Myocyte (in vitro differentiated cells): ENCODE measurements at regions not wholly inside any gene's neighbourhood (a gene's known extent, or its start where the extent isn't known, plus 50 kb on each side); places are given as distances from the start of the nearest gene placed in this dataset.
"Not testable (repeated sequence)": the region's sequence is repeated elsewhere in the genome, so short reads cannot be mapped to it uniquely, and the experiment has no call there.

Experiments used
- DNase-seq: peaks from one replicate; pipeline ENCODE4 v3.0.0-alpha.2; 2012; ENCODE audit warnings: low read depth

DNA sequence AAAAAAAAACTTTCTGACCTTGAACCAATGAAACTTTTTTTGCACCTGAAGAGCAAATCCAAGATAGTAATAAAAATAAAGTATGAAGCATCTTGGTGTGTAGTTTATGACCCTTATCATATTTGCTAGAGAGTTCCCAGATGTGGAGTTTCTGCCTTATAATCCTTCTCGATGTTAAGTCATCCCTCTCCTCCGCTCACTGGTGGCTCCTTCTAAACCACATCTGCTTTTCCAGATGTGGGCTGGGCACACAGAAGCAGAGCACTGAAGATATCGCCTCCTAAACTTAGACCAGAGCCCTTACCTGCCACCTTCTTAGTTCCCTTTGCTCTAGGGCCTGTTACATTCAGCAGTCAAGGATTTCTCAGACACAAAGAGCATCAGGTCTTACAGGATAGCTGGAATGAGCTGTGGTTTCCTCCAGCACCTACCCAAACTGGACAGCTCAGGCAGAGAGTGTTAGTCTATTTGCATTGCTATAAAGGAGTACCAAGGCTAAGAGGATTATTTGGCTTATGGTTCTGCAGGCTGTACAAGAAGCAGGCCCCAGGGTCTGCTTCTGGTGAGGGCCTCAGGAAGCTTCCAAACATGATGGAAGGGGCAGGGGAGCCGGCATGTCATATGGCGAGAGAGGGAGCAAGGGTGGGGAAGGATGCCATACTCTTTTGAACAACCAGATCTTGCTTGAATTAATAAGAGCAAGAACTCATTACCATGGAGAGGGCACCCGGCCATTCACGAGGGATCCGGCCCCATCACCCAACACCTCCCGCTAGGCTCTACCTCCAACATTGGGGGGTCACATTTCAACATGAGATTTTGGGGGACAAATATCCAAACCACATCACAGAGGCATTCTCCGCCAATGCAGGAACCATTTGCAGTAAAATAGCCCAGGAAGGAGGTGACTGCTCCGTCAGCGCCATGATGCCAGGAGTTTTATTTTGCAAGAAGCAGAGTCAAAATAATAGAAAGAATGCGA, 75.6 kb upstream of the HELT start:
- no peak for DNase-seq

DNA sequence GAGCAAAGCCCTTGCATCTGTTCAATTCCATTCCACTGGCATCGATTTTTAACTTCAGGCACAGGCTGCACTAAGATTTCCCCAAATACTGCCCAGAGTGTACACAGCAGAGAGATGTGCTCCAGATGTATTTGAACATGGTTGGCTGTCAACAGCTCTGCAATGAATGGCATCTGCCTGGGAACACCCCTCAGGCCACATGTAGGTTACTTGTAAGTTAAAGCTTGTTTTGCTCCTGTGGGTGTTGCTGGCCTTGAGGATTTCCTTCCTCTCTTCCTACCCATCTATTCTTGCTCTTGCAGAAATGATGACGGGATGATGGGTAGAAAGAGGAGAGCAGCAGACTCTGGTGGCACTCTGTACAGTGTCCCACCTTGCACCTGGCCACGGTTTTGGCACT, 69.3 kb upstream of the HELT start:
- no peak for DNase-seq

DNA sequence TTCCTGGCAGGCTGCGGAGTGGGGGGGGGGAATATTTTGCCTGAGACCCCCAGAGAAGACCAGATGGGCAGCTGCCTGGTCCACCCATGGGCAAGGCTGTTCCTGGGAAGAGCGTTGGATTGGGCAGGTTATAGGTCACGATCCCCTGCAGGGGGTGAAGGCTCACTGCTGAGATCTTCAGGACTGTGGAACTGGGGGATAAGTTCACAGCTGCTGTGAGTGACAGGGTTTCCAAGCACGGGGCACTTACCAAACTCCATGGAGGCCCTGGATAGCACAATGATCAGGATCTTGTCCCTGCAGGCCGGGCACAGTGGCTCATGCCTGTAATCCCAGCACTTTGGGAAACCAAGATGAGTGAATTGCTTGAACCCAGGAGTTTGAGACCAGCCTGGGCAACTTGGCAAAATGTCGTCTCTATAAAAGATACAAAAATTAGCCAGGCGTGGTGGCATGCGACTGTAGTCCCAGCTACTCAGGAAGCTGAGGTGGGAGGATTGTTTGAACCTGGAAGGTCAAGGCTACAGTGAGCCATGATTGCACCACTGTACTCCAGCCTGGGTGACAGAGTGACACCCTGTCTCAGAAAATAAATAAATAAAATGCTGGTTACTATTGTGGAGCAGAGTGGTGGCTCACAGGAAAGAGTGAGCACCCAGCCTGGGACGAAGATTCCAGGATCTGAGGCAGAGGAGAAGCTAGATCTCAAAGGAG, 68.0 kb upstream of the HELT start:
- DNase-seq: no peak

DNA sequence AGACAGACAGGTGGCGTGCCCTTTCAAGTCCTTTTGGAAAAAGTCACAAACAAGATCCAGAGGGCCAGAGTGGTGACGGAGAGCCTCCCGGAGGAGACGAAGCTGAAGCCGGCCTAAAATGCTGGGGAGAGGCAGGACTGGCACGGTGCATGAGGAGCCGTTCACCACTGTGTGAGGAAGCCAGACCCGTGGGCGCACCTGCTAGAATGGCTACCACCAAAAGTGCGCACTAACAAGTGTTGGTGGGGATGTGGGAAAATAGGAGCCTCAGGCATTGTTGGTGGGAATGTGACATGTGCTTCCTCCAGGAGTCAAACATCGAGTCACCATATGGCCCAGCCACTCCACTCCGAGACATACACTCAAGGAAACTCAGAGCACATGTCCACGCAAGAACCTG, 67.4 kb upstream of the HELT start:
- DNase-seq: peak; percentile 4

DNA sequence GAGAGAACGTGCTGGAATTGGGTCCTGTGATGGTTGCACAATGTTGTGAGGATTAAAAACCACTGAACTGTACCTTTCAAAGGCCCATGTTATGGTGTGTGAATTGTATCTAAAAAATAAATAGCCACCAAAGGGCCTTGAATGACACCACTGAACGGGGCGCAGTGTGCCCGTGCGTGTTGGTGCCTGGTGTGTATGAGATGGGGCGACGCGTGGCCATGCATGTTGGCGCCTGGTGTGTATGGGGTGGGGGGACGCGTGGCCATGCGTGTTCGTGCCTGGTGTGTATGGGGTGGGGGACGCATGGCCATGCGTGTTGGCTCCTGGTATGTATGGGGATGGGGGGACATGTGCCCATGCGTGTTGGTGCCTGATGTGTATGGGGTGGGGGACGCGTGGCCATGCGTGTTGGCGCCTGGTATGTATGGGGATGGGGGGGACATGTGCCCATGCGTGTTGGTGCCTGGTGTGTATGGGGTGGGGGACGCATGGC, 66.6 kb upstream of the HELT start:
- no peak for DNase-seq

DNA sequence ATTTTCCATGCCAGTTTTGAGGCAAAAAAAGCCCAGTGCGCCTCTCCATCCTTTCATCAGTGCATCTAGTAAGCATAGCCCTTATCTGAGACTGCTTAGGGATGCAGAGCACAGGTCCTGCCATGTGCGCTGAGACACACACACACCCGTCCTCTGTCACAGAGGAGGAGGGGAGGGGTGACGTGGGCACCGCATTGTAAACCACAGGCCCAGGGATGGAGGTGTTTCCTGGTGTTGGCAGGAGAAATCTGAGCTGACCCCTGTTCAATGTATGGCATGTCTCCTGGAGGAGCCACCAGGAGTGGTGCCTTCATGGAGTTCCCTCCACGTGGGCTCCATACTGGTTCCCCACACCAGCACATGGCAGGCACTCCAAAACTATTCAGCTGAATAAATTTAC, 65.8 kb upstream of the HELT start:
- no peak for DNase-seq

DNA sequence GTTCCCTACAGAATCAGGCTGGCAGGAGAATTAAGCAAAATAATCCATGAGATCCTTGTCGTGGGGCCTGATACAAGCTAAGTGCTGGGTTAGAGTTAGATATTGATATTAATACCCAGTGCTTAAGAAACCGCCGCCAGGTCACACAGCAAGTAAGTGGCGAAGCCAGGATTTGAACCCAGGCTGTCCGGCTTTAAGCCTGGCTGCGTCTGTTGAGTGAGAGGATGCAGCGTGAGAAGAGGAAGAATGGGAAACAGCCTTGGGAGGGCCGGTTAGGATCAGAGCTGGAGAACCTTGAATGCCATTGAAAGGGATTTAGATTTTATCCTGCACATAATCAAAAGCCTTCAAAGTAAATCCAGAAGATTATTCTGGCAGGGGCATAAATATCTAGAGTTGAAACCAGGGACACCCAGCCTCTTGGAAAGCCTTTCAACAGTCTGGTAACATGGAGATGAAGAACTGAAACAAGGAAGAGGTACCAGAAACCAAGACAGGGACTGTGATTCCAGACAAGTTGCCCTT, 64.8 kb upstream of the HELT start:
- DNase-seq: no peak

DNA sequence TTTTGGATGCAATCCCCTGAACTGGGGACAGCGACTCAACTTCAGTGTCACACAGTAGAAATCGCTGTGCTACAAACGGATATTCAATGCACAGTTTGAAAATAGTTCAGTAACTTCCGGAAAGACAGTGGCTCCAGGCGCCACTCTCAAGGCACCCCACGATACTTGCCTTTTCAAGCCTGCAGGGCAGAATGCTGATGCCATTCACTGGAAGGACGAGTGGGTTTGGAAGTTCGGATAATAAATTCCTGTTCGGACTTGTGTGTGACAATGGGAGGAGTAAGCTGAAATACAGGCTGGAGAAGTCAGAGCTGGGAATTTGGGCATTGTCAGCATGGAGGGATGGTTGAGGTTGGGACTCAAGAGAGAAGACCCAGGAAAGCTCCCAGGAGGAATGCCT, 64.3 kb upstream of the HELT start:
- no peak for DNase-seq

DNA sequence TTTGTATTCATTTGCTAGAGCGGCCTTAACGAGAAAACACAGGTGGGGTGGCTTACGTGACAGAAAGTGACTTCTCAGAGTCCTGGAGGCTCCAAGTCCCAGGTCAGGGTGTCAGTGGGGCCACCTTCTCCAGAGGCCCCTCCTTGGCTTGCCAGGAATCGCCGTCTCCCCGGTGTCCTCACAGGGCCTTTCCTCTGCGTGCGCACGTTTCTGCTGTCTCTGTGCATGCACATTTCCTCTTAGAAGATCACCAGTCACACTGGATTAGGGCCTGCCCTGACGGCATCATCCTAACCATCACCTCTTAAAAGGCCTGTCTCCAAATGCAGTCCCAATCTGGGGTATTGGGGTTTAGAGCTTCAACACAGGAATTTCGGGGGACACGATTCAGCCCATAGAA, 63.8 kb upstream of the HELT start:
- no peak for DNase-seq

DNA sequence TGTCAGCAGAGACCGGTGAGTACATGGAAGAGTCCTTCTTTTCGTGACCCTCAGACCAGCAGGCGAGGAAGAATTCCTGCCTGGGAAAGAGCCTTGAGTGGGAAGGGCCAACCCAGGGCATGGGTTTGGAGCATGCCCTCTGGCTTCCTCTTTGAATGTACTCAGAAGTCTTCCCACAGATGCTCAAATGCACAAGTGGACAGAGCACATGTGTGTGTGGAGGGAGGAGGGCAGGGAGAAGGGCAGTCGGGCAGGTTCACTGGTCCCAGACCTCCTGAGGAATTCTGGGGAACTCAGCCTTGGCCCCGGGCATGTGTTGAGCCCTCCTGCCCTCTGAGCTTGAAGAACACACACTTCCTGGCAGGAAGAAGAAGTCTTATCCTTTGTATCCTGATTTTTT, 63.2 kb upstream of the HELT start:
- DNase-seq: no peak

DNA sequence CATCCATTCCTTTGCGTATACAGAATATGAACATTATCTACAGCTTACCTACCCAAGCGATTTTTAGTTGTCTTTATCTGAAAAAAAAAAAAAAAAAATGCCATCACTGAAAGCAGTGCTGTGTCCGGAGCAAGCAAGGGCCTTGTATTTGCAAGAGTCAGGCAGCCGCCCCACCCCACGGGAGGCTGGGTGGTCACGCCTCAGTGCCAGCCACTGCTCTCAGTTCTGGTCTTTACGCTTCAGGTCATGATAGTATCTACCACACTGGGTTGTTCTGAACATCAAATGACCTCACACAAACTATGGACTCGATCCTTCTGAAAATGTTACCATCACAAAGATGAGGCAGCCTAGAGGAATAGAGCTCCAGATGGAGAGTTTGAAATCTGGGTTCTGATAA, 62.7 kb upstream of the HELT start:
- no peak for DNase-seq

DNA sequence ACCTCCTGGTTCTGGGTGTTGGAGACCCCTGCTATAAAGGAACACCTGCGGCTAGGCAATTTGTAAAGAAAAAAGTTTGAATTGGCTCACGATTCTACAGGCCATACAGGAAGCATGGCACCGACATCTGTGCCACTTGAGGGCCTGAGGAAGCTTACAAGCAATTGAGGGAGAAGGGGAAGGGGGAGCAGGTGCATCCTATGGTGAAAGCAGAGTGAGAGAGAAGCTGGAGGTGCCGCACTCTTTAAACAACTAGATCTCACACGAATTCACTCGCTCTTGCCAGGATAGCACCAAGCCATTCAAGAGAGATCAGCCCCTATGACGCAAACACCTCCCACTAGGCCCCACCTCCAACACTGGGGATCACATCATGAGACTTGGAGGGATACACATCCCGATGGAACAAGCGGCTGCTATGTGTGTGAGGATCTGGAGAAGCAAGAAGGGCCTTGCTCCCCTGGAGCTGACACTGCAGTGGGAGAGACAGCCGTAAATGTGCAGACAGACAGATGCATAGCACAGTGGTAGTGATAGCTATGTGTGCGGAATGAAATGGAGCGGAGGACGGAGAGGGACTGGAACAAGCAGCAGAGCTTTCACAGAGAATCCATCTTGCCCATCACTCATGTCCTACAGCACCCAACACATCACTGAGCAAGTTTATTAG, 60.7 kb upstream of the HELT start:
- DNase-seq: no peak

DNA sequence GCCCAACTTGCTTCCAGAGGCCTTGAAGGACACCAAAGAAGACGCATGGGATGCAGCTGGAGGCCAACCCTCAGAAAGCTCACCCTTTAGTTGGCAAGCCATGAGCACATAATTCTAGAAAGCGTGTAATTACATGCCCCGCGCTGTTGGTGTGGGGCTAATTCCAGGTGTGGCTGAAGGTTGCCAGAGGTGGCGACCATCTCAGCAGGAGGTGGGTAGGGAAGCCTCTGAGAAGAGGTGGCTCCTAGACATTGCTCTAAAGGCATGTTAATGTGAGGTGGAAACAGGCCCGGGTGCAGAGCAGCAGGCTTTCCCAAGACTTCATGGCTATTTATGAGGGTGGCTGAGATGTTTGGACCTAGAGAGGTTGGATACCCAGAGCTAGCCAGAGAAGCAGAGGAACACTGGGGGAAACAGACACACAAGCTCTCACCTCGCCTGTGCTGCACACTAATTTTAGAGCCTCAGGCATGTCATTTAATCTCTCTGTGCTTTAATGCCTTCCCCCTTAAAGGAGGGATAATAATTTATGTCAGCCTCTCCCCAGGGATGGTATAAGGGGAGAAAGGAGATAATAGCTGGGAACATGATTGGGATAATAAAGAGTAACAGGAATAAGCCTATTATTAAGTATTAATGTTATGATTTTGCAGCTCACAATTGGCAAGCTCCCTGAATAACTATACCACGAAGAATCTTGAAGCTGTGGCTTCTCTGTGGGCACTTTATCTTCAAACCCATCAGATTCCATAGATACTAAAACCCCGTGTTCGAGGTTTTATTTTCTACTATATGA, 60.0 kb upstream of the HELT start:
- no peak for DNase-seq

DNA sequence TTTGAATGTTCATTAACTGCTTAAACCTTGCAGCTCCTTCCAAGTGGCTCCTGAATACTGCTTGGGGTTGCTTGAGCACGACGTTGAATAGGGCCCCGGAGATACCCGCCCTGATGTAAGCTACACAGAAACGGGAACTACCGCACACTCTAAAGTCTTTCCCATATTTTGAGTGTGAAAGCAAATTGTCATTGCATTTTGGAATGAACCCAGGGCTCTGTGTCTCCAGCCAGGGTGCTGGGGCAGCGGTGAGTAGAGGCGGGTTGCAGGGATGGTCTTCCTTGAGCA, 59.4 kb upstream of the HELT start:
- DNase-seq: no peak

DNA sequence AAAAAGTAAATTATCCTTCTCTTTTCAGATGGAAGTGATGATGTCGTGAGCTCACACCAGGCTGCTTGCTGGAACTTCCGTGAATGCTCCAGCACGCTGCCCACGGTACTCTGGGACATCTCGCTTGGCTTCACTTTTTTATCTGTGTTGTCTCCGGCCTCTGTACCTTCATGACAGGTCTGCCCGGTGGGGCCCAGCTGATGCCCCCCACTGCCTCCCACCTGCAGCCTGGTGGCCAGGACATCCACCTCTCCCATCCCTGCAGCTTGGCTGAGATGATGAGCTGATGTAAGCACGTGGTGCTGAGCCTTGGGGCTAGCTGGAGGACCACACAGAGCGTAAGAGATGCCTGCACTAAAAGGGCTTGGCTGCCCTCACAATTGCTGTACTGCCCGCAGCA, 59.0 kb upstream of the HELT start:
- no peak for DNase-seq

DNA sequence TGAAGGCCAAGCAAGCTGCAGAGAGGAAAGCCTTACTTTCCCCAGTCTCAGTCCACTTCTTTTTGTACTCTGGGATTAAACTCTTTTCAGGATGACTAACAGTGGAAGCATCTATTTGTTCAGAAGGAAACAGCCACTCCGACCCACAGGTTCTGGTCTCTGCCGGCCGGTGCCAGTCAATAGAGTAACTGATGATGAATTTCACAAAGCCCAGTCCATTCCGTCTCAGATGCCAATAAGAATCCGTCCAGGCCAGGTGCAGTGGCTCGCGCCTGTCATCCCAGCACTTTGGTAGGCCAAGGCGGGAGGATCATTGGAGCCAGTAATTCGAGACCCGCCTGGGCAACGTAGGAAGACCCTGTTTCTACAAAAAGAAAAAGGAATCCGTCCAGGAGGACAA, 58.5 kb upstream of the HELT start:
- DNase-seq: no peak

DNA sequence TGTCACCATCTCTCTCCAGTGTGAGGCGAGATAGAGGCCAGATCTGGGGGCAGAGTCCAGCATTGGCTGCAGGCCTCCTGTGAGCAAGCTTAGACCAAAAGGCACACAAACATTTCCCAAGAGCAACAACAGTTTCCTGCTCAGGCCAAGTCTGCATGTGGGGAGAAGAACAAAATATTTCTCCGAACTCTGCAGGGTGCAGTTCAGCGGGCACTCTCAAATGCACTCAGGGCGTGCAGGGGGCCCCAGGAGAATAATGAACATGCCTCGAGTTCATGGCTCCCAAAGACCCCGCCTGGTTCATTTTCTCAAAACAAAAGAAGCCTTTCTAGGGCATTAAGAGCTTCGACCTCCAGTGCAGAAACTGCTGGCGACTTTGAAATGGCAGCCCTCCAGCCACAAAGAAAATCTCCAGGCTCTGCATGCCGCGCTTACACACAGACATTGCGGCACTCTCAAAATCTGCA, 57.8 kb upstream of the HELT start:
- DNase-seq: no peak

DNA sequence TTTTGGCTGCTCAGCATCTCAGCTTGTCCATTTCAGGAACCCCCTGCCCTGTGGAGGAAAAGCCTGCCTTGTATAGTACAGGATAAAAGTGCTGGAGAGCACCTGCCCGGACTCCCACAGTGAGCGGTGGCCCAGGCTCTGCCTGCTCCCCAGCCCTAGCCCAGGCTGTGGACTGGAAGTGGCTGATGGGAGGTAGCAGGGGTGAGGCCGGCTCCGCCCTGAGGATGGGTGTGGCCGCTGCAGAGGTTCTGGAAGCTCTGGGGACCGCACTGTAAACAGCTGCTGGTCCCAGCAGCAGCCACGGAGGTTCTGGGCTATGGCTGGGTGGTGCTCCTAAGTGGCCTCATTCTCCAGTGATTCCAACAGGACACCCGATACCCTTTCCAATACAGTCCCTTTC, 56.6 kb upstream of the HELT start:
- DNase-seq: peak; percentile 14

DNA sequence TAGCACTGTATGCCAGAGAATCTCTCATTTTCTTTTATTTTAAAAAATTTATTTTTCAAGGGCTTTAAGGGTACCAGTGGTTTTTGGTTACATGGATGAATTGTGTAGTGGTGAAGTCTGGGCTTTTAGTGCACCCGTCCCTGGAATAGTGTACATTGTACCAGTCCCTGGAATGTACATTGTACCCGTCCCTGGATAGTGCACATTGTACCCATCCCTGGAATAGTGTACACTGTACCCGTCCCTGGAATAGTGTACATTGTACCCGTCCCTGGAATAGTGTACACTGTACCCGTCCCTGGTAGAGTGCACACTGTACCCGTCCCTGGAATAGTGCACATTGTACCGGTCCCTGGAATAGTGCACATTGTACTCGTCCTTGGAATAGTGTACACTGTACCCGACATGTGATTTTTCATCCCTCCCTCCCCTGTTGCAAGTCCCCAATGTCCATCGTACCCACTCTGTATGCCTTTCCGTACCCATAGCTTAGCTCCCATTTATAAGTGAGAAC, 56.1 kb upstream of the HELT start:
- no peak for DNase-seq

DNA sequence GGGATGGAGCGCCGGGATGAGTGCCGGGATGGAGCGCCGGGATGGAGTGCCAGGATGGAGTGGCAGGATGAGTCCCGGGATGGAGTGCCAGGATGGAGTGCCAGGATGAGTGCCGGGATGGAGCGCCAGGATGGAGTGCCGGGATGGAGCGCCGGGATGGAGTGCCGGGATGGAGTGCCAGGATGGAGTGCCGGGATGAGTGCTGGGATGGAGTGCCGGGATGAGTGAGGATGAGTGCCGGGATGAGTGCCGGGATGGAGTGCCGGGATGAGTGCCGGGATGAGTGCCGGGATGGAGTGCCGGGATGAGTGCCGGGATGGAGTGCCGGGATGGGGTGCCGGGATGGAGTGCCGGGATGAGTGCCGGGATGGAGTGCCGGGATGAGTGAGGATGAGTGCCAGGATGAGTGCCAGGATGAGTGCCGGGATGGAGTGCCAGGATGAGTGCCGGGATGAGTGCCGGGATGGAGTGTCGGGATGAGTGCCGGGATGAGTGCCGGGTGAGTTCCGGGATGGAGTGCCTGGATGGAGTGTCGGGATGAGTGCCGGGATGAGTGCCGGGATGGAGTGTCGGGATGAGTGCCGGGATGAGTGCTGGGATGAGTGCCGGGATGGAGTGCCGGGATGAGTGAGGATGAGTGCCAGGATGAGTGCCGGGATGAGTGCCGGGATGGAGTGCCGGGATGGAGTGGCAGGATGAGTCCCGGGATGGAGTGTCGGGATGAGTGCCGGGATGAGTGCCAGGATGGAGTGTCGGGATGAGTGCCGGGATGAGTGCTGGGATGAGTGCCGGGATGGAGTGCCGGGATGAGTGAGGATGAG, 52.9 kb upstream of the HELT start:
- DNase-seq: not testable (repeated sequence)
